Endothelial cell of umbilical vein (primary cell): ENCODE measurements at regions not wholly inside any gene's neighbourhood (a gene's known extent, or its start where the extent isn't known, plus 50 kb on each side); places are given as distances from the start of the nearest gene placed in this dataset.

Experiments used
- BruUV-seq: library from RNA; stranded (reverse); fragments of 400-500 nt; replicated peaks from 2 replicates; lab custom pipeline; 2021; lab: Mats Ljungman, UMichigan
- CTCF ChIA-PET: fragments of 300-600, 350-600 bp; sonication (Branson Sonifier 250); formaldehyde crosslinking; loops from one replicate; lab custom pipeline; 2021; ENCODE audit warnings: antibody characterized with exemption, inconsistent platforms; lab: Charles Lee
- POLR2A ChIA-PET: fragments of 300-600, 350-600 bp; sonication (Branson Sonifier 250); formaldehyde crosslinking; loops from one replicate; lab custom pipeline; 2021; ENCODE audit warnings: antibody characterized with exemption, inconsistent platforms; lab: Charles Lee
- DNase-seq: peaks from one replicate; pipeline ENCODE4 v3.0.0-alpha.2; 2011; ENCODE audit warnings: low read depth, low spot score
- FAIRE-seq: peaks from 2 replicates; lab custom pipeline; 2011; peaks lifted over from hg19 to GRCh38; lab: Jason Lieb, UNC
- H2AFZ ChIP-seq: 2 replicates; pipeline ENCODE4 v1.6.0; 2012; ENCODE audit warnings: low read depth, low read length, control low read depth, inconsistent platforms
- H3K27ac ChIP-seq: 2 replicates; pipeline ENCODE4 v1.5.1; 2011; ENCODE audit warnings: low read depth, mild to moderate bottlenecking, control low read depth, low read length, moderate library complexity; ENCODE audit not compliant: insufficient read depth
- H3K27me3 ChIP-seq, 2 experiments: 2 replicates each; pipeline versions ENCODE4 v1.6.0 to v1.6.1; 2011; ENCODE audit warnings: low read length in 2 of 2, mixed read lengths in 1 of 2; ENCODE audit not compliant: control insufficient read depth in 2 of 2, insufficient read depth in 2 of 2
- H3K36me3 ChIP-seq, 2 experiments: 2 replicates in 1 of 2; 3 replicates in 1 of 2; pipeline ENCODE4 v1.5.1; 2011; ENCODE audit warnings: low read length in 2 of 2, mild to moderate bottlenecking in 1 of 2, moderate library complexity in 1 of 2; ENCODE audit not compliant: control insufficient read depth in 2 of 2, insufficient read depth in 2 of 2; ENCODE audit errors: extremely low read depth in 1 of 2
- H3K4me1 ChIP-seq: 3 replicates; pipeline ENCODE4 v1.5.1; 2011; ENCODE audit warnings: mild to moderate bottlenecking, low read length; ENCODE audit not compliant: control insufficient read depth, insufficient read depth; ENCODE audit errors: extremely low read depth
- H3K4me2 ChIP-seq: 2 replicates; pipeline ENCODE4 v1.6.1; 2011; ENCODE audit warnings: low read length, control low read depth, mixed read lengths; ENCODE audit not compliant: insufficient read depth
- H3K4me3 ChIP-seq, 3 experiments: fragments of 200-600 bp in 1 of 3; sonication (generic), shearing (Covaris generic) in 1 of 3; replicated peaks in 1 of 3; 2 replicates each; pipeline ENCODE4 v1.5.1; 2011 to 2016; ENCODE audit warnings: control low read depth in 3 of 3, low read length in 3 of 3, mild to moderate bottlenecking in 2 of 3, inconsistent platforms in 1 of 3, low read depth in 1 of 3, moderate library complexity in 1 of 3; ENCODE audit not compliant: insufficient read depth in 1 of 3
- H3K79me2 ChIP-seq: 2 replicates; pipeline ENCODE4 v1.6.0; 2012; ENCODE audit warnings: low read length, inconsistent platforms; ENCODE audit not compliant: control insufficient read depth, insufficient read depth
- H3K9ac ChIP-seq: replicated peaks from 2 replicates; pipeline ENCODE3; 2011; ENCODE audit warnings: low read length, control low read depth; ENCODE audit not compliant: insufficient read depth; ENCODE audit errors: extremely low read depth
- H3K9me1 ChIP-seq: replicated peaks from 3 replicates; pipeline ENCODE4 v1.6.0; 2011; ENCODE audit warnings: mild to moderate bottlenecking, low read length; ENCODE audit not compliant: control insufficient read depth, insufficient read depth; ENCODE audit errors: extremely low read depth
- H3K9me3 ChIP-seq: replicated peaks from 2 replicates; pipeline ENCODE4 v1.5.1; 2012; ENCODE audit warnings: low read length, inconsistent platforms; ENCODE audit not compliant: control insufficient read depth, insufficient read depth
- H4K20me1 ChIP-seq: replicated peaks from 2 replicates; pipeline ENCODE3; 2011; ENCODE audit warnings: mild to moderate bottlenecking, low read length; ENCODE audit not compliant: control insufficient read depth, insufficient read depth; ENCODE audit errors: extremely low read depth
- FOS ChIP-seq: IDR thresholded peaks from 2 replicates; pipeline ENCODE4 v1.6.1; 2011; ENCODE audit warnings: mild to moderate bottlenecking, low read length, moderate library complexity, borderline replicate concordance; ENCODE audit not compliant: insufficient read depth
- GATA2 ChIP-seq: IDR thresholded peaks from 2 replicates; pipeline ENCODE4 v1.7.0; 2011; ENCODE audit warnings: low read depth, mild to moderate bottlenecking, moderate library complexity, mixed read lengths, low read length; ENCODE audit not compliant: insufficient read length, insufficient read depth
- JUN ChIP-seq: IDR thresholded peaks from 2 replicates; pipeline ENCODE4 v1.6.1; 2011; ENCODE audit warnings: borderline replicate concordance, low read depth; ENCODE audit not compliant: insufficient read length, insufficient read depth
- POLR2A ChIP-seq: IDR thresholded peaks from 2 replicates; pipeline ENCODE4 v1.6.1; 2012; ENCODE audit warnings: low read depth, mild to moderate bottlenecking, control low read depth, low read length
- POLR2AphosphoS5 ChIP-seq: IDR thresholded peaks from 2 replicates; pipeline ENCODE4 v1.6.1; 2012; ENCODE audit warnings: low read depth, mild to moderate bottlenecking, control low read depth, low read length, moderate library complexity; ENCODE audit not compliant: insufficient read depth
- dilution Hi-C: fragments of 300-500 bp; cut with MboI; formaldehyde crosslinking; loops from one replicate; pipeline ENCODE4 v1.15.0; 2019; ENCODE audit warnings: low sequenced_read_pairs; ENCODE audit not compliant: extremely low pct_ligation_motif_present
- intact Hi-C: fragments of 100-400 bp; cut with micrococcal nuclease; formaldehyde crosslinking; loops from one replicate; pipeline ENCODE4 v1.10.0; 2022
- TF ChIP-seq, protein P1 (sequence below), 2 donors: IDR thresholded peaks; 1 replicate in 1 of 2; 2 replicates in 1 of 2; pipeline ENCODE4 v1.5.1; 2011; ENCODE audit warnings: low read length in 2 of 2, mild to moderate bottlenecking in 2 of 2, moderate library complexity in 2 of 2, control low read depth in 1 of 2, inconsistent platforms in 1 of 2, low read depth in 1 of 2; ENCODE audit not compliant: insufficient read depth in 1 of 2; ENCODE audit errors: extremely low read depth in 1 of 2
- TF ChIP-seq, protein P2 (sequence below): IDR thresholded peaks from 2 replicates; pipeline ENCODE4 v1.6.1; 2011; ENCODE audit not compliant: insufficient read depth, insufficient read length

DNA sequence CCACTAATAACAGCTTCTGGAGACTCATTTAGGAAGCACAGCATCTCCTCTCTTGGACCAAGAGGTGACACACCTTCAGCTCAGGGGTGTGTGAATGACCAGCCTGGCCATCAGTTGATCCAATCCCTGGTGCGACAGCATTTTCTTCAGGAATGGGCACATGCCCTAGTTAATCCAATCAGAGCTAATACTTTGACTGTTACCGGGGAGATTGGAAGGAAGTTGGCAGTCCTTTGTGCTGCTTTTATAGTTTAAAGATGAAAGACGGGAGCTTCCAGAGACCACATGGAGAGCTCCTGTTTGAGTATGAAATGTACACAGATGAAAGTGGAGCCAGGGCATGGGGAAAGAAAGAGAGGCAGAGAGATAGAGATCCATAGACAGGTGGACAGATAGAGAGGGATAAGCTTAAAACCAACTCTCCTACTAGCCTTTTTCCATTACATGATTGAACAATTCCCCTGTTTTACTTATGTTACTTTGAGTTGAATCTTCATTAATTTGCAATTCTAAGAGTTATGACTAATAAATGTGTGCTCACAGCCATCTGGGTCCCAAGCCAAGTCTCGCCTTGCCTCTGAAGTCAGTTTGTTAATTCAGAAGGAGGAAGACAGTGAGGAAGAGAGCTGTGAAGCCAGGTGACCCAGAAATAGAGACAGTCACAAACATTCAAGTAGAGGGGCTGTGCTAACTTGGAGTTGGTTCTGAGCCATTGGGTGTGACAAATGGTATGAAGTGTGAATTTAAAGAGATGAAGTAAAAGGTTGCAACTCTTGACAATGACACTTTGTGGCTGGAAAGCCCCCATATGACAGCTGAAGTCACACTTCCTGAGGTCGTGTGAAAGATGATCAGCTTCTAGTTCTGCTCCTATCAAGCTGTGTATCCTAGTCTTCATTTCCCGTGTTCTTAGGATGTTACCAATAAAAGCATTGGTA is 120.0 kb upstream of the GOT2 start:
- H3K9me3 ChIP-seq: no peaks in the 10 kb centered on the region
- no peak overlapping the region for H2AFZ ChIP-seq
- no peak overlapping the region for H3K4me2 ChIP-seq
- H3K4me1 ChIP-seq: no peaks in the 10 kb centered on the region
- no peaks in the 10 kb centered on the region for H3K79me2 ChIP-seq
- no TSS peak for BruUV-seq
- no peak overlapping the region for H3K9ac ChIP-seq
- no peaks in the 10 kb centered on the region for H4K20me1 ChIP-seq
- no peaks in the 10 kb centered on the region for H3K36me3 ChIP-seq
- no peak overlapping the region for H3K4me3 ChIP-seq
- DNase-seq (no peak), FAIRE-seq (no peak)
- intact Hi-C loops: no loop called here
- H3K27me3 ChIP-seq: no peaks in the 10 kb centered on the region
- no peak for TF ChIP-seq POLR2AphosphoS5
- TF ChIP-seq, protein P1, sequence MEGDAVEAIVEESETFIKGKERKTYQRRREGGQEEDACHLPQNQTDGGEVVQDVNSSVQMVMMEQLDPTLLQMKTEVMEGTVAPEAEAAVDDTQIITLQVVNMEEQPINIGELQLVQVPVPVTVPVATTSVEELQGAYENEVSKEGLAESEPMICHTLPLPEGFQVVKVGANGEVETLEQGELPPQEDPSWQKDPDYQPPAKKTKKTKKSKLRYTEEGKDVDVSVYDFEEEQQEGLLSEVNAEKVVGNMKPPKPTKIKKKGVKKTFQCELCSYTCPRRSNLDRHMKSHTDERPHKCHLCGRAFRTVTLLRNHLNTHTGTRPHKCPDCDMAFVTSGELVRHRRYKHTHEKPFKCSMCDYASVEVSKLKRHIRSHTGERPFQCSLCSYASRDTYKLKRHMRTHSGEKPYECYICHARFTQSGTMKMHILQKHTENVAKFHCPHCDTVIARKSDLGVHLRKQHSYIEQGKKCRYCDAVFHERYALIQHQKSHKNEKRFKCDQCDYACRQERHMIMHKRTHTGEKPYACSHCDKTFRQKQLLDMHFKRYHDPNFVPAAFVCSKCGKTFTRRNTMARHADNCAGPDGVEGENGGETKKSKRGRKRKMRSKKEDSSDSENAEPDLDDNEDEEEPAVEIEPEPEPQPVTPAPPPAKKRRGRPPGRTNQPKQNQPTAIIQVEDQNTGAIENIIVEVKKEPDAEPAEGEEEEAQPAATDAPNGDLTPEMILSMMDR (IDR thresholded peaks at IDR 0.05; ENCODE audit: extremely low read depth in 1 of 2, insufficient read depth in 1 of 2, low read depth in 1 of 2, low read length in 2 of 2): no peak
- CTCF ChIA-PET: interaction anchor here (3.4 kb wide), 1 partner anchor 10 kb away, joined by 15 read pairs; no protein-coding TSS in a partner anchor
- no peaks in the 10 kb centered on the region for H3K9me1 ChIP-seq
- dilution Hi-C loops: no loop called here
- no peak overlapping the region for H3K27ac ChIP-seq
- POLR2A ChIA-PET: no interaction called here

DNA sequence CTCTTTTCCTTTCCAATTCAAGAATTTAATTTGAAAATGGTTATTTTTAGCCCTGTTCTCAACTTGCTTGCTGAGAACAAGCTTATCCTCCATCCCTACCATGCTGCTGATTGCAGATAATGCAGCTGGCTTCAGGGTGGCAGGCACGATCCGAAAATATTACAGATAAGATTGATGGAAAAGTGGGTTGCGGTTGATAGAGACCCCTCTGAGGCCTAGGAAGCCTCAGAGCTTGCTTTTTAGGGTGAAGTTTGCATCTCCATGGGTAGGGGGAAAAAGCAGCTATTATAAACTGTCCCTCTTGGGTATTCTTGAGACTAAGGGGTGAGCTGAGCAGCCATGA is 116.5 kb upstream of the GOT2 start:
- Histone ChIP-seq H3K9me1 (no peaks in the 10 kb centered on the region), H2AFZ (no peak overlapping the region), H3K27me3 (no peaks in the 10 kb centered on the region), H3K4me2 (no peak overlapping the region), H3K4me1 (no peaks in the 10 kb centered on the region), H4K20me1 (no peaks in the 10 kb centered on the region), H3K9me3 (no peaks in the 10 kb centered on the region), H3K36me3 (no peaks in the 10 kb centered on the region), H3K4me3 (no peak overlapping the region), H3K27ac (no peak overlapping the region), H3K9ac (no peak overlapping the region), H3K79me2 (no peaks in the 10 kb centered on the region)
- POLR2A ChIA-PET: no interaction called here
- dilution Hi-C loops: no loop called here
- FAIRE-seq: no peak
- intact Hi-C loops: no loop called here
- BruUV-seq: no TSS peak
- CTCF ChIA-PET: interaction anchor here (1.7 kb wide), 1 partner anchor 36 kb away, joined by 5 read pairs; no protein-coding TSS in a partner anchor
- TF ChIP-seq GATA2: no peak
- no peak for TF ChIP-seq POLR2A
- no peak for TF ChIP-seq JUN
- no peak for TF ChIP-seq FOS
- TF ChIP-seq, protein P2, sequence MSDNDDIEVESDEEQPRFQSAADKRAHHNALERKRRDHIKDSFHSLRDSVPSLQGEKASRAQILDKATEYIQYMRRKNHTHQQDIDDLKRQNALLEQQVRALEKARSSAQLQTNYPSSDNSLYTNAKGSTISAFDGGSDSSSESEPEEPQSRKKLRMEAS: no peak
- DNase-seq: no peak
